ENCODE measurements at regions not wholly inside any gene's neighbourhood (a gene's known extent, or its start where the extent isn't known, plus 50 kb on each side); places are given as distances from the start of the nearest gene placed in this dataset.

DNA sequence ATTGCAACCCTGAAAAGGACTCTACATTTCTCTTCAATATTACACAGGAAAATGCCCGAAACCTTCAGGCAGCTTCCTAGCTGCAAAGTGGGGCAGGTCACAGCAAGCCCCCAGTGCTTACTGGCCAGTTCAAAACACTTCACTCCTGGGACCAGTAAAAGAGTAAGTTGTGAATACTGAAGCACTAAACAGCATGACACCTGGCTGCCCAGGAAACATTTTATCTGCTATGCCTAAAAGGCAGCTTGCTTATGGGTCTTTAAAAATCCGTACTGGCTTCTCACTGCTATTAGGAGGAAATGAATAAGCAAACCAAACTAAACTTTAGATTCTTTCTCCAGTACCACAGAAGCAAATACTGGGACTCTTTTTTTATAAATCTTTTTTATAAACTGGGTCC, 457.9 kb upstream of the ALCAM start:
- no peak for TF ChIP-seq SUZ12 (IDR thresholded peaks at IDR 0.05)
- TF ChIP-seq ELF4 (IDR thresholded peaks at IDR 0.05): no peak
- no peak for TF ChIP-seq FOXM1 (IDR thresholded peaks at IDR 0.05; ENCODE audit: borderline replicate concordance)
- TF ChIP-seq CTBP1 (IDR thresholded peaks at IDR 0.05; ENCODE audit: borderline replicate concordance): no peak
- TF ChIP-seq BHLHE40 (IDR thresholded peaks at IDR 0.05; ENCODE audit: borderline replicate concordance): no peak
- no peak for TF ChIP-seq FOXK2 (IDR thresholded peaks at IDR 0.05)
- TF ChIP-seq LEF1 (IDR thresholded peaks at IDR 0.05; ENCODE audit: borderline replicate concordance): no peak
- no peak for TF ChIP-seq SP1 (IDR thresholded peaks at IDR 0.05)
- no peak for TF ChIP-seq ZNF384 (IDR thresholded peaks at IDR 0.05)

Data from HEK293T (cell line).